Chondrocyte (in vitro differentiated cells): ENCODE measurements at regions not wholly inside any gene's neighbourhood (a gene's known extent, or its start where the extent isn't known, plus 50 kb on each side); places are given as distances from the start of the nearest gene placed in this dataset.
A peak's percentile ranks its signal among the peaks of the same experiment; 100 is the strongest.

Experiments
- DNase-seq: peaks from one replicate; pipeline ENCODE4 v3.0.0; 2021; ENCODE audit warnings: mixed read lengths, low spot score
- H3K27ac Mint-ChIP-seq: one replicate; pipeline ENCODE4 v1.8.0; 2021; ENCODE audit warnings: mild to moderate bottlenecking, moderate library complexity, mixed read lengths; ENCODE audit not compliant: unreplicated experiment
- H3K27me3 Mint-ChIP-seq: 2 replicates; pipeline ENCODE4 v1.8.0; 2021; ENCODE audit warnings: low read depth, mixed read lengths
- H3K36me3 Mint-ChIP-seq: 2 replicates; pipeline ENCODE4 v1.8.0; 2021; ENCODE audit warnings: low read depth, mixed read lengths
- H3K4me1 Mint-ChIP-seq: 2 replicates; pipeline ENCODE4 v1.8.0; 2021; ENCODE audit warnings: low read depth, mild to moderate bottlenecking, mixed read lengths
- H3K4me3 Mint-ChIP-seq: one replicate; pipeline ENCODE4 v1.8.0; 2021; ENCODE audit warnings: mild to moderate bottlenecking, moderate library complexity, mixed read lengths; ENCODE audit not compliant: unreplicated experiment
- H3K9me3 Mint-ChIP-seq: 2 replicates; pipeline ENCODE4 v1.8.0; 2021; ENCODE audit warnings: low read depth, mixed read lengths
- CTCF ChIP-seq: fragments of 200-600 bp; sonication (generic); IDR thresholded peaks from 2 replicates; pipeline ENCODE4 v1.5.0; 2021; ENCODE audit warnings: antibody characterized with exemption, mild to moderate bottlenecking, moderate library complexity

DNA sequence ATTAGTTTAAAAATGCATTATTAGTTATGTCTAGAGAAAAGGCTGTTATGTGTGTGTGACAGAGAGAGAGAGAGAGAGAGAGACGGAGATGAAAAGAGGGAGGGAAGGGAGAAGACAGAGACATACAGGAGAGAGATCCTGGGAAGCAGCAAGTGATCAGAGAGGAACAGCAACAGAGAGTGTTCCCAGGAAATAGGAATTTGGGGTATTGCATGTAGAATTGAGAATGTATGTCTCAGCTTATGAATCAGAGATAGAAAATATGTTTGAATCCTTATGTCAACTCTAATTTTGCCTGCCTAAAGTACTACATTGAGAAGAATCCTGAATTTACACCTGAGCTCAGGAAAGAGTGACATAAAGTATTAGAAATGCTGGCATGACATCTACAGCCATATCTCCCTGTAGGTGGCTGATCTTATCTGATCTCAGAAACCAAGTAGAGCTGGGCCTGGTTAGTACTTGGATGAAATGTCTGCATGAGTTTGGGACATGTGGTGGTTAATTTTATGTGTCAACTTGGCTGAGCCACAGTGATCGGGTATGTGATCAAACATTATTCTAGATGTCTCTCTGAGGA, 130.6 kb downstream of the TENT5A start:
- H3K4me3 Mint-ChIP-seq = no peak overlapping the region
- TF ChIP-seq CTCF = no peak
- no peaks in the 10 kb centered on the region for H3K36me3 Mint-ChIP-seq
- no peak overlapping the region for H3K27ac Mint-ChIP-seq
- peaks cover 6% of the 10 kb centered on the region for H3K9me3 Mint-ChIP-seq
- no peaks in the 10 kb centered on the region for H3K27me3 Mint-ChIP-seq
- peaks cover 3% of the 10 kb centered on the region for H3K4me1 Mint-ChIP-seq
- no peak for DNase-seq

GRCh38 chr6:81614292-81614691, 138.2 kb downstream of the TENT5A start:
- no peaks in the 10 kb centered on the region for H3K9me3 Mint-ChIP-seq
- DNase-seq = no peak
- H3K27me3 Mint-ChIP-seq = no peaks in the 10 kb centered on the region
- no peaks in the 10 kb centered on the region for H3K36me3 Mint-ChIP-seq
- peaks cover 18% of the 10 kb centered on the region for H3K4me1 Mint-ChIP-seq
- no peak overlapping the region for H3K27ac Mint-ChIP-seq
- TF ChIP-seq CTCF = no peak
- no peak overlapping the region for H3K4me3 Mint-ChIP-seq

DNA sequence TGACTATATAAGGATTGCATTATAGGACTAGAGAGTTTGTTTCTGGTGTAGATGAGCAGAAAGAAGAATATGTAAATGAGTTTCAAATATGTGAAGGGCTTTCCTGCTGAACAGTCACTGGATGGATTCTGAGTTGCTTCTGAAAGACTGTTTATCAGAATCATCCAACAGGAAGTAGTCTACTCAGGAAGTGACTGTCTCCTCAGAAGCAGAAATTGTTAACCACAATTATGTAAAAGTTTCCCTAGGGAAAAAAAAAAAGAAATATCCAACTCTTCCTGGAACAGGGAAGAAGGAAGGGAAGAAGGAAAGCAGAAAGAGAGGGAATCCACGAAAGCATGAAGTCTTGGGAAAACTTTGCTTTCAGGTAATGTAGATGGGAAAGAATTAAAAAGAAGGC, 138.9 kb downstream of the TENT5A start:
- TF ChIP-seq CTCF = no peak
- Mint-ChIP-seq H3K27me3 (no peaks in the 10 kb centered on the region), H3K36me3 (no peaks in the 10 kb centered on the region), H3K4me3 (no peak overlapping the region), H3K4me1 (peaks cover 19% of the 10 kb centered on the region), H3K9me3 (no peaks in the 10 kb centered on the region), H3K27ac (peak overlapping the region; percentile 52)
- no peak for DNase-seq

- no peak for DNase-seq
- no peak for TF ChIP-seq CTCF
- peaks cover 31% of the 10 kb centered on the region for H3K4me1 Mint-ChIP-seq
- no peaks in the 10 kb centered on the region for H3K27me3 Mint-ChIP-seq
- no peaks in the 10 kb centered on the region for H3K9me3 Mint-ChIP-seq
- no peak overlapping the region for H3K27ac Mint-ChIP-seq
- no peak overlapping the region for H3K4me3 Mint-ChIP-seq
- no peaks in the 10 kb centered on the region for H3K36me3 Mint-ChIP-seq
These were observed 140.3 kb downstream of the TENT5A start for GRCh38 chr6:81612136-81612535.

- no peak for TF ChIP-seq CTCF
- H3K4me1 Mint-ChIP-seq = peaks cover 38% of the 10 kb centered on the region
- H3K36me3 Mint-ChIP-seq = no peaks in the 10 kb centered on the region
- H3K27me3 Mint-ChIP-seq = no peaks in the 10 kb centered on the region
- H3K27ac Mint-ChIP-seq = no peak overlapping the region
- H3K9me3 Mint-ChIP-seq = peaks cover 5% of the 10 kb centered on the region
- H3K4me3 Mint-ChIP-seq = no peak overlapping the region
- DNase-seq = no peak
These were observed 142.7 kb downstream of the TENT5A start for GRCh38 chr6:81609736-81610135.
